Caki2 (cell line): ENCODE measurements at regions not wholly inside any gene's neighbourhood (a gene's known extent, or its start where the extent isn't known, plus 50 kb on each side); places are given as distances from the start of the nearest gene placed in this dataset.
"Not testable (repeated sequence)": the region's sequence is repeated elsewhere in the genome, so short reads cannot be mapped to it uniquely, and the experiment has no call there.

ENCODE experiments used
- DNase-seq: peaks from one replicate; pipeline ENCODE4 v3.0.0-alpha.2; 2015; ENCODE audit warnings: low read depth
- in situ Hi-C: cut with HindIII; loops from 2 replicates; pipeline ENCODE4 v1.10.0; 2016; ENCODE audit warnings: low sequenced_read_pairs, low pct_unique_long_range_greater_than_20kb, mixed read lengths

DNA sequence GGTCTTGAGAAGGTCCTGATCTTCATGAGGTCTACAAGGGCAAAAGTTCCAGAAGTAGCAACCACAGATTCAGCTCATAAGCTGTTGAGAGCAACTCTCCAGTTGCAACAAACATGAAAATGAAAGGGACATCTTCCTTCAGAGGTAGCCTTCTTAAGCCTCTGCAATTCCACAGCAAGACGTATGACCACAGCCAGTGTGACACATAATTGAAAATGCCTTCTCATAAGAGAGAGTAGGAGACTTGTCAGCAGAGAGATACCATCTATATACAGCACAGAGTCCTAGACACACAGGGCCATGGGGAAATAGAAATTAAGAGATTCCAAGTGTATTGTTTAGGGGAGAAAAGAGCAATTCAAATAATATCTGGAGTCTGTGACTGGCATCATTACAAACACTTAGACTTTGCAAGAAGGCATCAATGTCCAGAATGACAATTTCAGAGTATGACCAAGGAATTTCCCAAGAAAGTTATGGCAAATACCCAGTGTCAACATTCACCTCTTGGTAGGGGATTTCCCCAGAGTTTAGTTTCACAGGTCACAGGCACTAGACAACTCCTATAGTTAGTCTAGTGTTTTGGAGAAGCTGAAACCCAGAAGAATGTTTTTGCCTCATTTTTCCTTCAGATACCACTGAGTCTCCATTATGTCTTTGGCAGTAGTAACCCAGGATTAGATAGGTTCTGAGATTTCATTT lies 340.3 kb downstream of the ZNF674 start:
- peak; percentile 51 for DNase-seq

DNA sequence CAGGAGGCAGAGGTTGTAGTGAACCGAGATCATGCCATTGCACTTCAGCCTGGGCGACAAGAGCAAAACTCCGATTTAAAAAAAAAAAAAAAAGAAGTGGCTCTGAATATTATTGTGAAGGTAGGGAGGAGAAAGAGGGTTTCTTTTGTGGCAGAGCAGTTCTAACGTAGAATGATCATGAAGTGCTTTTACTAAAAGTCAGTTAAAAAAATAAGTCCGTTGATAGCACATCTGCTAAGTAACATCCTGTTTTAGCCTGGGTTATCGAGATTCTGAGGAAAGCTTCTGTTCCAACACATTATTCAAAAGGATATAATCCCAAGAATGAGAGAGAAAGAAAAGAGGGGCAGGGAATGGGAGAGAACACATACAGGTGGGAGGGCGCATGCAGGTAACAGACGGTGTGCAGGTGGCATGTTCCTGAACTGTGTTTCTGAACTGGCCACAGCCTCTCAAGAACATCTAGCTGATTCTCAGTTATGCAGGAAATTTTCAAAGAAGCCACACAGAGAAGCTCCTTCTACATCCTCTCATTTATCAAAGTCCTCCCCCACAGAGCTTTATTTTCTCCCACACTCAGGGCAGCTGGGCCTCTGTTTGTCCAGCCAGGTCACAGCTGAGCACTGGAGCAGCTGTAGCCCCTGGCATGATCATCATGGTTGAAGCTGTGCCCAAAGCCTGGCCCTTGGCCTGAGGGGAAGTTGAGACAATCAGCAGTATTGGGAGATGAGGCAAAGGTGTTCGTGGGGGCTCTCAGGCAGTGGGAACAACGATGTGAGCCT lies 342.3 kb downstream of the ZNF674 start:
- no peak for DNase-seq
- in situ Hi-C loops = no loop called here

More for the DNA sequence above, 340.3 kb downstream of the ZNF674 start:
- in situ Hi-C loops = no loop called here

DNA sequence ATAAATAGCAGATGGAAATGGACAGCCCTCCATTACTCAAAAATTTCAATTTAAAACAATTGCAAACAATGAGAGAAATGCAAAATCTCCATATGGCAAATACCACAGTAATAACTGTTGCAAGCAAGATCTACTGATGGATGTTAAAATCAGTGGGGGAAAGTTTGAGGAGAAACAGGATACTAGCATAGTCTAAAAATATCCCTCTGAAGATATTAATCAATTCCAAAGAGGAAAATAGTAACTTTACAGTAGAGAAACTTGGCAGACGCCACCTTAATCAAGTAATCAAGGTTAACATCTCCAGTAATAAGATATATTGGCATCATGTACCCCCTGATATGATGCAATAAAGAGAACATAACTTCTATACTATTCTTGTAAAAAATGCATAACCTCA lies 344.8 kb downstream of the ZNF674 start:
- in situ Hi-C loops = no loop called here
- no peak for DNase-seq

DNA sequence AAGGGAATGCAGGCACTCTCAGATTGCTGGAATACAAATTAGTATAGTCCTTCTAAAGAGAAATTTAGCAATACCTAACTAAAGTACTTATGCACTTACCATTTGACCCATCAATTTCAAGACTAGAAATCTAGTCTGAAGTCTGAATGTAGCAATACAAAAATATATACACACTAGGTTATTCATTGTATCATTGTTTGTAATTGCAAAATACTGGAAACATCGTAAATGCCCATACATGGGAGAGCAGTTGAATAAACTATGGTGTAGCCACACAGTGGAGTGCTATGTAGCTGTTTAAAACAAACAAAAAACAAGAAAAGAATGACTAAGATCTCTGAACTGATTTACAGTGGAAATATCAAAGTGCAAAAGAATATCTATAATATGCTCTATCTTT lies 346.4 kb downstream of the ZNF674 start:
- in situ Hi-C loops = no loop called here
- no peak for DNase-seq

DNA sequence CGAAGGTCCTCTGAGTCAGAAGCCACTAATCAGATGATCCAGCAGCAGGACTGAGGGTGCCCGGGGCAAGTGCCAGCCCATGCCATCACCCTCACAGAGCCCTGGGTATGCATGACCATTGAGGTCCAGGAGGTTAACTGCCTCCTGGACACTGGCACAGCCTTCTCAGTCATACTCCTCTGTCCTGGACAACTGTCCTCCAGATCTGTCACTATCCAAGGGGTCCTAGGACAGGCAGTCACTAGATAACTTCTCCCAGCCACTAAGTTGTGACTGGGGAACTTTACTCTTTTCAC lies 358.5 kb downstream of the ZNF674 start:
- DNase-seq, in situ Hi-C loops: not testable (repeated sequence)

DNA sequence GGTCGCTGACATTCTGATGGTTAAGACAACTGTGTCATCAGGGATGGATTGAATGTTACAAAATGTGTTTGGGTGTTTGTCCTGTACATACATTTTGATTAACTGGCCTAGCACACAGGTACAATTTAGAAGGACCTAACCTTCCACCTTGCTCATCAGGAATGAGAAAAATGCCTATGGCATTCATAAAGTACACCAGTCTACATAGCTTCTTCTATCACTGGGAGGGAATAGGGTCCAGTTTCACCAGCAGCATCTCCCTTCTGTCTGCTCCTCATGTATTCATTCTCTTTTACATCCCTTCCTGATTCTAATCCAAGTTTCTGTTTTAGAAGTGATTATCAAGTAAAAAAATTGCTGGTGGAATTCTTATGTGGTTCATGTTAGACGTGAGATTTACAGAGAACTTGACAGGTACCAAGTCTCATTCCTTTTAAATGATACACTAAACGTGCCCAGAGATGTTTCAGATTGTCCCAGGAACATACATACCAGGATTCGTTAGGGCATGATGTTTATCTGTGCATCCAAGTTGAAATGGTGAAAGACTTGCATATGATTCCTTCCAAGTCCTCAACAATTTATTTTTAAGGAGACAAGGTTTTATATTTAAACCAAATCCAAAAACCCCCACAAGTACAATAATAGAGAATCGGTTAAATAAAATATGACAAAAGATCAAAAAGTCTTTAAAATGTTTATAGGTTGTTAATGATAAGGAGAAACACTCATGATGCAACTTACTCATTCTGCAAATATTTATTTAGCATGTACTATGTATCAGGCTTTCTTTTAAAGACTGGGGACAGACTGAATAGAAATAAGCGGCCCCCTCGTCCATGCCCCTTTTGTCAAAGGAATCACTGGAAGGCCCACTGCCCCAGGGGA lies 359.1 kb downstream of the ZNF674 start:
- in situ Hi-C loops = no loop called here
- peak; percentile 31 for DNase-seq

DNA sequence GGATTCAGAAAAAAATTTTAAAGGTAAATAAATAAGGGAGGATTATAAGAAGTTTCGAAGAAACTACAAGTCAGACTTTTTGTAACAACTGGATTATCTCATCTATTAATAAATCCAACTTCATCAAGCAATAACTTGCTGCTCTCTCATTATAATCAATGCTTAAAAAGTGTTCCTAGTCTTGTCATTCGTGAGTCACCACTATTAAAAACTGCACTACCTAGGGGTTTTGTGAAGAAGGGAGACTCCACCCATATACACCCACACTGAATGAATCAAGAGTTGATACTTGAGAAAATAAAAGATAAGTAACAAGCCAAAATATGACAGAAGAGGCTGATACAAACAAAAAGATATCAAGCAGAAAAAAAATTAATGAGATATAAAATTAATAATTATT lies 360.5 kb downstream of the ZNF674 start:
- in situ Hi-C loops = no loop called here
- DNase-seq = no peak

DNA sequence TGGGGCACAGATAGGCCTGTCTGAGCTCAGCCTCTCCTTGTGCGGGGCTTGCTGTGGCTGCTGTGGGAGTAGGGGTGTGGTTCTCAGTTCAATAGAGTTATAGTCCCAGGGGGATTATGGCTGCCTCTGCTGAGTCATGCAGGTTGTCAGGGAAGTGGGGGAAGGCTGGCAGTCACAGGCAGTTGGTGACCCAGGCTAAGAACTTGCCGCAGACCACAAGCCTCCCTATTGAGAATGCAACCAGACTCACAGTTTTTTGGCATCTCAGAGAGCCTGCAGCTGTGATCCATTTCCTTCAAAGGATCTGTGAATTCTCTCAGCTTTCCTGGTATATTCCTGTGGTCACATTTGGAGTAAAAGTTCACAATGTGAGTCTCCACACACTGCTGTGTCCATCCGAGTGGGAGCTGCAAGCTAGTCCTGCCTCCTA lies 364.9 kb downstream of the ZNF674 start:
- DNase-seq = peak; percentile 43
- in situ Hi-C loops = no loop called here

DNA sequence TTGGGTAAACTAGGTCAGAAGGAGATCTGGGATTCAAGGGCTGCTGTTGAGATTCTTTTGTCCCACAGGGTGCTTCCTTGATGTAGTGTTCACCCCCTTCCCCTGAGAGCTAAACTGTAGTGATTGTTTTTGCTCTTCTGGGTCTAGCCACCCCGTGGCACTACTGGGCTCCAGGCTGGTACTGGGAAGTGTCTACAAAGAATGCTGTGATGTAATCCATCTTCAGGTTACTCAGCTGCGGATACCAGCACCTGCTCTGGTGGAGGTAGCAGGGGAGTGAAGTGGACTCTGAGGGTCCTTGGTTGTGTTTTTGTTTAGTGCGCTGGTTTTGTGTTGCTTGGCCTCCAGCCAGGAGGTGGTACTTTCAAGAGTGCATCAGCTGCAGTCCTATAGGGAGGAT lies 365.5 kb downstream of the ZNF674 start:
- no peak for DNase-seq
- in situ Hi-C loops = no loop called here

DNA sequence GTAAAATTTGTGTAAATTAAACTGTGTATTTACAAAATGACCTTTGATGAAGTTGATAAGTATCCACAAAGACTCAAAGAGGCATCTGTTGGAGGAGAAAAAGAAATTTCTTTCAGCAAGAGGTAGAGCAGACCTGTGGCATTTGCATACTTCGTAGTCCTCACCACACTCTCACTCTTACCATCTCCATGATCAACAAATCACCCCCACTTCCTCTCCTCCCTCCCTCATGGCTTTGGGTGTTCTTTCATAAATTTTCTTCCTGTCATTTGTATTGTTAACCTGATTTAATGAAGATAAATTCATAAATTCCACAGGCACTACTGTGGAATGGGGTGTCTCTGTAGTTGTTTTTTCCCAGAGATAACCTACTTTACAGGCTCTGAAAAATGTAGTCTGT lies 366.5 kb downstream of the ZNF674 start:
- in situ Hi-C loops = no loop called here
- DNase-seq = no peak

DNA sequence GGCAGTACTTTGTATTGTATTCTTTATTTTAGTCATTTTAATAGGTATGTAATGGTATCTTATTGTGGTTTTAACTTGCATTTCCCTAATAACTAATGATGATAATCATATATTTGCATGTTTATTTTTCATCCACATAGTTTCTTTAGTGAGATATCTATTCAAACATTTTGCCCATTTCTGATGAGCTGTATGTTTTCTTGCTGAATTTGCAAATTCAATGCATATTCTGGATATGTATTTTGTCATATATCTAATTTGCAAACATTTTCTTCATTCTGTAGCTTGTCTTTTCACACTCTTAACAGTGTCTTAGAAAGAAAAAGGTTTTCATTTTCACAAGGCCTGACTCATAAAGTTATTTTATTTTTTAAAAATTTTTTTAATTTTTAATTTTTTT lies 372.1 kb downstream of the ZNF674 start:
- no peak for DNase-seq
- in situ Hi-C loops = no loop called here

DNA sequence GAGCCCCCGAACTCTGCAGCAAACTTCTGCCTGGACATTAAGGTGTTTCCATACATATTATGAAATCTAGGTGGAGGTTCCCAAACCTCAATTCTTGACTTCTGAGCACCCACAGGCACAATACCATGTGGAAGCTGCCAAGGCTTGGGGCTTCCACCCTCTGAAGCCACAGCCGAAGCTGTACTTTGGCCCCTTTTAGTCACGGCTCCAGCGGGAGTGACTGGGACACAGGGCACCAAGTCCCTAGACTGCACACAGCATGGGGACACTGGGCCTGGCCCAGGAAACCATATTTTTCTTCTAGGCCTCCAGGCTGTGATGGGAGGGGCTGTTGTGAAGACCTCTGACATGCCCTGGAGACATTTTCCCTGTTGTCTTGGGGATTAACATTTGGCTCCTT lies 373.8 kb downstream of the ZNF674 start:
- in situ Hi-C loops, DNase-seq: not testable (repeated sequence)

DNA sequence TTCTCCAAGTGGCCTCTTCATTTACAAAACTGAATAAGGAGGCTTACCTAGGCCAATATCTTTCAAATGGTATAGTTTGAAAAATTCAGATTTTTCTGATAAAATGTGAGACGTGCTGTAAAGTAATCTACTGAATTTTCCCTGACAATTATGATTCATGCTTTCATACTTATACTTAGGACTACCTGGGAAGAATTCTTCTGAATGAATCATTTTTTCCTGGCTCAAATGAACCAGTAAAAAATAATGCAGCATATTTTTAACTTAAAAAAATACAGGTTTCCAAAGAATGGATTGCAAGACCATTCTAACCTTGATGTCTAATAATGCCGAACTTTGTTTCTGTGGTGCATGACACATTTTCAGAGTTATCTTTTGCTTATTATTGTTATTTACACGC lies 375.4 kb downstream of the ZNF674 start:
- DNase-seq = no peak
- in situ Hi-C loops = no loop called here

DNA sequence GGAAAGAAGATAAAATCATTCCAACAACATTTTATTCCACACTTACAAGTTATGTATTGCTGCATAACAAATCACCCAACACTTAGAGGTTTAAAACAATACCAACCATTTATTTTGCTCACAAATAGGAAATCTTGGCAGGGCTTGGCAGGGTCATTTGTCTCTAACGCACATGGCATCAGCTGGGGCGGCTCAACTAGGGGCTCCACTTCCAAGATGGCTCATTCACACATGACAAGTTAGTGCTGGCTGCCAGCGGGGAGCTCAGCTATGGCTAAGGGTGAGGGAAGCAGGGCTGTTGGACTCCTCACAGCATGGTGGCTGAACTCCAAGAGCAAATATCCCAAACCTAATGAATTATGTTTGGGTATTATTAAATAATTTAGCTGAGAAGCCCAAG lies 377.0 kb downstream of the ZNF674 start:
- in situ Hi-C loops = no loop called here
- DNase-seq = no peak

DNA sequence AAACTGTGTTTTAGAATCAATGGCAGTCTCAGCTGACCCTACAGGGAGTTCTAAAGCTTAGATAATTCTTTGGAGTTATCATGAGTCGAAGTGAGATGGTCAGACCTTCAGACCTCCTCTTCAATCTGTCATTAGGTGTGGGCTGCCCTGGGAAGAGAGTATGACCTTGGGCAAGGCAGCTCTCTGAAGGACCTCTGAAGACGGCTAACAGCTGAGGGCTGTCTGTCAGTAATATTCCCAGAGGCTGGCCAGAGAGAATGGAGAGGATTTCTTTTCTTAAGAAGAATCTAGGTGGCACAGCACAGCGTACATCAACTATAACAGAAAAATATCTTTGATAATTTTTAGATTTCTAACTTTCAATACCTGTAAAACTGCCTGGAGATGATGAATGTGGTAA lies 379.4 kb downstream of the ZNF674 start:
- DNase-seq = no peak
- in situ Hi-C loops = no loop called here

DNA sequence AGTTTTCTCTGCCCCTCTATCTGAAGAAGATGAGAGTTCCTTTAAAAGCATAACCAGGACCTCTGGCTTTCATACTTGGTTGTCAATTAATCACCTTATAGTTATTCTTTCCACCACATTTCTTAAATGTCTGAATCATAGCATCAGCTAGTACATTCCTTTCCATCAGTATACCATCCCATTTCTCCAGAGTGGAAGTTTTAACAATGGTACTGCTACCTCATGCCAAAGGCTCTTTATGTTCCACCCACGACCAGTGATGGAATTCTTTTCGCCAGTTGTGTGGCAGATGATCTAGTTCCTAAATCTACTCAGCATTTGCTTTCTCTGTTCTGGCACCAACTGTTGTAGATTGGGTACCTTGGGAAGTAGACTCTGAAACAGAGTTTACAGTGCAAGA lies 379.8 kb downstream of the ZNF674 start:
- DNase-seq = no peak
- in situ Hi-C loops = no loop called here

DNA sequence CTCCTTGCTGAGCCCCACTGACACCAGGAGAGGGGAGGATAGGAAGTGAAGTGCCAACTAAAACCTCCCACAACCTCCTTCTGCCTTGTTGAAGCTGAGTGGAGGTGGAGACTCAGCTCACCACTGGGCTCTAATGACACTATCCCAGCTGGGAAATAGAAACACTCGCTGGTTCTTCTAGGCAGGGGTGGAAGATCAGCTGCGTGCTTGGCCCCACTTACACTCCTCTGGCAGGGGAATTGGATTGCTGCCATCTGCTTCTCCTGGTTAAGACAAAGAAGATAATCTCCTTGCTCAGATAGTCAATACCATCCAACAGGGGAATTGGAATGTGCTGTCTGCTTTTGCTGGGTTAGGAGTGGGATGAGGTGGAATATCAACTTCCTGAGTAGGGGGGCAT lies 392.5 kb downstream of the ZNF674 start:
- in situ Hi-C loops = no loop called here
- DNase-seq = no peak

DNA sequence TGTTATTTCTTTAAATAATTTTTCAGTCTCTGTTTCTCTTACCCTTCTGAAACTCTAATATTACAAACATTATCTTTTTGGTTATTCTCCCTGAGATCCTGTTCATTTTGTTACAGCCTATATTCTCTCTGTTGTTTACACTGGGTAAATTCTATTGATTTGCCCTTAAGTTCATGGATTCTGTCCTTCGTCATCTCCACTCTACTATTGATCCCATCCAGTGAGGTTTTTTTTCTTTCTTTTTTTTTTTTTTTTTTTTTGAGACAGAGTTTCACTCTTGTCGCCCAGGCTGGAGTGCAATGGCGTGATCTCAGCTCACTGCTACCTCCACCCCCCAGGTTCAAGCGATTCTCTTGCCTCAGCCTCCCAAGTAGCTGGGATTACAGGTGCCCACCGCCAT lies 393.9 kb downstream of the ZNF674 start:
- in situ Hi-C loops, DNase-seq: not testable (repeated sequence)

DNA sequence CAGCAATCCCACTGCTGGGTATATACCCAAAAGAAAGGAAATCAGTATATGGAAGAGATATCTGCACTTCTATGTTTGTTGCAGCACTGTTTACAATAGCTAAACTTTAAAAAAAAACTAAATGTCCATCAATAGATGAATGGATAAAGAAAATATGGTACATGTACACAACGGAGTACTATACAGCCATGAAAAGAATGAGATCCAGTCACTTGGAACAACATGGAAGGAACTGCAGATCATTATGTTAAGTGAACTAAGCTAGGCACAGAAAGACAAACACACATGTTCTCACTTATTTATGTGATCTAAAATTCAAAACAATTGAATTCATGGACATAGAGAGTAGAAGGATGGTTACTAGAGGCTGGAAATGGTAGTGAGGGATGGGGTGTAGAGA lies 400.7 kb downstream of the ZNF674 start:
- in situ Hi-C loops = no loop called here
- DNase-seq = no peak
